ENCODE measurements at regions not wholly inside any gene's neighbourhood (a gene's known extent, or its start where the extent isn't known, plus 50 kb on each side); places are given as distances from the start of the nearest gene placed in this dataset.

- Mint-ChIP-seq H3K27ac (no peak overlapping the region), H3K27me3 (ENCODE audit: insufficient read depth, low read depth, poor library complexity) (peaks cover 5% of the 10 kb centered on the region), H3K36me3 (ENCODE audit: low read depth) (peaks cover 32% of the 10 kb centered on the region), H3K4me1 (no peaks in the 10 kb centered on the region), H3K9me3 (peaks cover 93% of the 10 kb centered on the region), H3K4me3 (no peak overlapping the region)
- Histone ChIP-seq H3F3A (replicated peaks; ENCODE audit: low read depth) (no peaks in the 10 kb centered on the region), H3K27ac (ENCODE audit: low read depth) (no peak overlapping the region), H4K20me1 (replicated peaks; ENCODE audit: insufficient read depth) (no peaks in the 10 kb centered on the region), H3K27me3 (ENCODE audit: insufficient read depth) (no peaks in the 10 kb centered on the region), H3K36me3 (ENCODE audit: insufficient read depth) (no peaks in the 10 kb centered on the region; the same call in 1 of the 2 replicates), H3K4me1 (ENCODE audit: insufficient read depth) (no peaks in the 10 kb centered on the region), H2AFZ (no peak overlapping the region), H3K79me2 (replicated peaks; ENCODE audit: insufficient read depth) (no peaks in the 10 kb centered on the region), H3K9me2 (ENCODE audit: insufficient read depth) (no peaks in the 10 kb centered on the region), H3K4me2 (no peak overlapping the region), H3K4me3 (no peak overlapping the region; the same call in 1 of the 2 replicates)
- DNase-seq (ENCODE audit: low spot score) (no peak), ATAC-seq (no peak)
- no peak for TF ChIP-seq JUNB (IDR thresholded peaks at IDR 0.05; ENCODE audit: unreplicated experiment)
- TF ChIP-seq CREB1 (CRISPR knock-in tag; IDR thresholded peaks at IDR 0.05; ENCODE audit: low read depth) = no peak
- TF ChIP-seq ZNF331 (CRISPR knock-in tag; IDR thresholded peaks at IDR 0.05; ENCODE audit: low read depth) = no peak
- no peak for TF ChIP-seq POLR2AphosphoS5 (IDR thresholded peaks at IDR 0.05; ENCODE audit: low read depth)
- TF ChIP-seq EZH2 (IDR thresholded peaks at IDR 0.05; ENCODE audit: low read depth, unreplicated experiment) = no peak
These were observed 1021.5 kb downstream of the TMEM121 start for GRCh38 chr14:106547735-106548434.

- Histone ChIP-seq H3K4me3 (no peak overlapping the region), H3K36me3 (ENCODE audit: insufficient read depth) (no peaks in the 10 kb centered on the region; the same call in 1 of the 2 replicates), H3K9me2 (ENCODE audit: insufficient read depth) (no peaks in the 10 kb centered on the region), H3K4me1 (ENCODE audit: insufficient read depth) (no peaks in the 10 kb centered on the region), H3K27me3 (ENCODE audit: insufficient read depth) (no peaks in the 10 kb centered on the region), H3K79me2 (replicated peaks; ENCODE audit: insufficient read depth) (no peaks in the 10 kb centered on the region), H2AFZ (no peak overlapping the region), H3K27ac (ENCODE audit: low read depth) (no peak overlapping the region), H3F3A (replicated peaks; ENCODE audit: low read depth) (no peaks in the 10 kb centered on the region), H4K20me1 (replicated peaks; ENCODE audit: insufficient read depth) (no peaks in the 10 kb centered on the region), H3K4me2 (no peak overlapping the region)
- Mint-ChIP-seq H3K27ac (no peak overlapping the region), H3K9me3 (peaks cover 93% of the 10 kb centered on the region), H3K36me3 (ENCODE audit: low read depth) (peaks cover 34% of the 10 kb centered on the region), H3K4me1 (no peaks in the 10 kb centered on the region), H3K4me3 (no peak overlapping the region), H3K27me3 (ENCODE audit: insufficient read depth, low read depth, poor library complexity) (peaks cover 5% of the 10 kb centered on the region)
- no peak for DNase-seq (ENCODE audit: low spot score)
- no peak for ATAC-seq
- TF ChIP-seq JUNB (IDR thresholded peaks at IDR 0.05; ENCODE audit: unreplicated experiment) = no peak
- TF ChIP-seq, protein P1, sequence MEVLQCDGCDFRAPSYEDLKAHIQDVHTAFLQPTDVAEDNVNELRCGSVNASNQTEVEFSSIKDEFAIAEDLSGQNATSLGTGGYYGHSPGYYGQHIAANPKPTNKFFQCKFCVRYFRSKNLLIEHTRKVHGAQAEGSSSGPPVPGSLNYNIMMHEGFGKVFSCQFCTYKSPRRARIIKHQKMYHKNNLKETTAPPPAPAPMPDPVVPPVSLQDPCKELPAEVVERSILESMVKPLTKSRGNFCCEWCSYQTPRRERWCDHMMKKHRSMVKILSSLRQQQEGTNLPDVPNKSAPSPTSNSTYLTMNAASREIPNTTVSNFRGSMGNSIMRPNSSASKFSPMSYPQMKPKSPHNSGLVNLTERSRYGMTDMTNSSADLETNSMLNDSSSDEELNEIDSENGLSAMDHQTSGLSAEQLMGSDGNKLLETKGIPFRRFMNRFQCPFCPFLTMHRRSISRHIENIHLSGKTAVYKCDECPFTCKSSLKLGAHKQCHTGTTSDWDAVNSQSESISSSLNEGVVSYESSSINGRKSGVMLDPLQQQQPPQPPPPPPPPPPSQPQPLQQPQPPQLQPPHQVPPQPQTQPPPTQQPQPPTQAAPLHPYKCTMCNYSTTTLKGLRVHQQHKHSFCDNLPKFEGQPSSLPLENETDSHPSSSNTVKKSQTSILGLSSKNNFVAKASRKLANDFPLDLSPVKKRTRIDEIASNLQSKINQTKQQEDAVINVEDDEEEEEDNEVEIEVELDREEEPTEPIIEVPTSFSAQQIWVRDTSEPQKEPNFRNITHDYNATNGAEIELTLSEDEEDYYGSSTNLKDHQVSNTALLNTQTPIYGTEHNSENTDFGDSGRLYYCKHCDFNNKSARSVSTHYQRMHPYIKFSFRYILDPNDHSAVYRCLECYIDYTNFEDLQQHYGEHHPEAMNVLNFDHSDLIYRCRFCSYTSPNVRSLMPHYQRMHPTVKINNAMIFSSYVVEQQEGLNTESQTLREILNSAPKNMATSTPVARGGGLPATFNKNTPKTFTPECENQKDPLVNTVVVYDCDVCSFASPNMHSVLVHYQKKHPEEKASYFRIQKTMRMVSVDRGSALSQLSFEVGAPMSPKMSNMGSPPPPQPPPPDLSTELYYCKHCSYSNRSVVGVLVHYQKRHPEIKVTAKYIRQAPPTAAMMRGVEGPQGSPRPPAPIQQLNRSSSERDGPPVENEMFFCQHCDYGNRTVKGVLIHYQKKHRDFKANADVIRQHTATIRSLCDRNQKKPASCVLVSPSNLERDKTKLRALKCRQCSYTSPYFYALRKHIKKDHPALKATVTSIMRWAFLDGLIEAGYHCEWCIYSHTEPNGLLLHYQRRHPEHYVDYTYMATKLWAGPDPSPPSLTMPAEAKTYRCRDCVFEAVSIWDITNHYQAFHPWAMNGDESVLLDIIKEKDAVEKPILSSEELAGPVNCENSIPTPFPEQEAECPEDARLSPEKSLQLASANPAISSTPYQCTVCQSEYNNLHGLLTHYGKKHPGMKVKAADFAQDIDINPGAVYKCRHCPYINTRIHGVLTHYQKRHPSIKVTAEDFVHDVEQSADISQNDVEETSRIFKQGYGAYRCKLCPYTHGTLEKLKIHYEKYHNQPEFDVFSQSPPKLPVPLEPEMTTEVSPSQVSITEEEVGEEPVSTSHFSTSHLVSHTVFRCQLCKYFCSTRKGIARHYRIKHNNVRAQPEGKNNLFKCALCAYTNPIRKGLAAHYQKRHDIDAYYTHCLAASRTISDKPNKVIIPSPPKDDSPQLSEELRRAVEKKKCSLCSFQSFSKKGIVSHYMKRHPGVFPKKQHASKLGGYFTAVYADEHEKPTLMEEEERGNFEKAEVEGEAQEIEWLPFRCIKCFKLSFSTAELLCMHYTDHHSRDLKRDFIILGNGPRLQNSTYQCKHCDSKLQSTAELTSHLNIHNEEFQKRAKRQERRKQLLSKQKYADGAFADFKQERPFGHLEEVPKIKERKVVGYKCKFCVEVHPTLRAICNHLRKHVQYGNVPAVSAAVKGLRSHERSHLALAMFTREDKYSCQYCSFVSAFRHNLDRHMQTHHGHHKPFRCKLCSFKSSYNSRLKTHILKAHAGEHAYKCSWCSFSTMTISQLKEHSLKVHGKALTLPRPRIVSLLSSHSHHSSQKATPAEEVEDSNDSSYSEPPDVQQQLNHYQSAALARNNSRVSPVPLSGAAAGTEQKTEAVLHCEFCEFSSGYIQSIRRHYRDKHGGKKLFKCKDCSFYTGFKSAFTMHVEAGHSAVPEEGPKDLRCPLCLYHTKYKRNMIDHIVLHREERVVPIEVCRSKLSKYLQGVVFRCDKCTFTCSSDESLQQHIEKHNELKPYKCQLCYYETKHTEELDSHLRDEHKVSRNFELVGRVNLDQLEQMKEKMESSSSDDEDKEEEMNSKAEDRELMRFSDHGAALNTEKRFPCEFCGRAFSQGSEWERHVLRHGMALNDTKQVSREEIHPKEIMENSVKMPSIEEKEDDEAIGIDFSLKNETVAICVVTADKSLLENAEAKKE (CRISPR knock-in tag; IDR thresholded peaks at IDR 0.05) = no peak
- no peak for TF ChIP-seq POLR2AphosphoS5 (IDR thresholded peaks at IDR 0.05; ENCODE audit: low read depth)
- TF ChIP-seq, protein P2, sequence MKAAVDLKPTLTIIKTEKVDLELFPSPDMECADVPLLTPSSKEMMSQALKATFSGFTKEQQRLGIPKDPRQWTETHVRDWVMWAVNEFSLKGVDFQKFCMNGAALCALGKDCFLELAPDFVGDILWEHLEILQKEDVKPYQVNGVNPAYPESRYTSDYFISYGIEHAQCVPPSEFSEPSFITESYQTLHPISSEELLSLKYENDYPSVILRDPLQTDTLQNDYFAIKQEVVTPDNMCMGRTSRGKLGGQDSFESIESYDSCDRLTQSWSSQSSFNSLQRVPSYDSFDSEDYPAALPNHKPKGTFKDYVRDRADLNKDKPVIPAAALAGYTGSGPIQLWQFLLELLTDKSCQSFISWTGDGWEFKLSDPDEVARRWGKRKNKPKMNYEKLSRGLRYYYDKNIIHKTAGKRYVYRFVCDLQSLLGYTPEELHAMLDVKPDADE (IDR thresholded peaks at IDR 0.05) = no peak
- no peak for TF ChIP-seq STAT1 (IDR thresholded peaks at IDR 0.05; ENCODE audit: unreplicated experiment)
- TF ChIP-seq ZNF114 (CRISPR knock-in tag; IDR thresholded peaks at IDR 0.05) = no peak
- no peak for TF ChIP-seq CTCF (conservative IDR thresholded peaks at IDR 0.05; ENCODE audit: low read depth in 2 of 2)
- TF ChIP-seq NANOG (IDR thresholded peaks at IDR 0.05; ENCODE audit: borderline replicate concordance) = no peak
- TF ChIP-seq EZH2 (IDR thresholded peaks at IDR 0.05; ENCODE audit: low read depth, unreplicated experiment) = no peak
These were observed 1022.7 kb downstream of the TMEM121 start for GRCh38 chr14:106549064-106549463.
